HG03354 (cell line): ENCODE measurements at regions not wholly inside any gene's neighbourhood (a gene's known extent, or its start where the extent isn't known, plus 50 kb on each side); places are given as distances from the start of the nearest gene placed in this dataset.
"Not testable (repeated sequence)": the region's sequence is repeated elsewhere in the genome, so short reads cannot be mapped to it uniquely, and the experiment has no call there.

Experiments
- ATAC-seq: cut with Tn5 transposase; IDR thresholded peaks from one replicate; pipeline ENCODE4 v1.9.1; 2021; ENCODE audit warnings: mild to moderate bottlenecking; ENCODE audit not compliant: unreplicated experiment, poor library complexity, severe bottlenecking

DNA sequence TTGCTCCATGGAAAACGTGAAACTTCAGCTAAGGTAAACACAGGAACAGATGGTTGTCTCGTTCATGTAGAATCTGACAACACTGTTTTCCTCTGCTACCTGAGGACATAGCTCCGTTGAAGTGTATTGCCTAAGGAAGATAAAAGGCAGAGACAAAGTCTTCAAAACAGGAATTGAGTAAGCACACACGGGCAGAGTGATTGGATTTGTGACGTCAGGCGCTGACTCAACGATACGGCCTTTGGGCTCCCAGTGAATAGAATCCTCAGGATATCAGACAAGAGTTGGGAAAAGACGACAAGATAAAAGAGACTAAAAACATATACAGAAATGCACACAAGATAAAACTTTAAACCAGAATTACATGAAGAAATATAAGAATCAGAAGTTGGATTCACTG, 787.1 kb upstream of the CTNND2 start:
- no peak for ATAC-seq

DNA sequence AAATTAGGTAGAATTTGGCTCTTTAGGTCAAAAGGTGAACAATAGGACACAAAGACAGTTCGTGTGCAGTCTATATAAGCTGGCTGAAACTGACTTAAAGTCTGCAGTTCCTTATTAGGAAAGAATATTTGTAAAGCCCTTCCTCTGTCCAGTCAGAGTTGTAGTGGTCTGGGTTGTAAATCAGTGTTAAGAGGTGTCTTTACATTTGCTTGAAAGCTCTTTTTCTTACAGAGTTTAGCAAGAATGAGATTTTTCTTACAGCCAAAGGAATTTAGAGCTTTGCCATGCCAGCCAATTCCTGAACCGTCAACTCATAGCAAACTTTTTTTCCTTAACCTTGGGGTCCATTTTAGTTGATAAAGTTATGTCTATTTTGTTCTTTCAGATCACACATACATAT, 786.1 kb upstream of the CTNND2 start:
- no peak for ATAC-seq

DNA sequence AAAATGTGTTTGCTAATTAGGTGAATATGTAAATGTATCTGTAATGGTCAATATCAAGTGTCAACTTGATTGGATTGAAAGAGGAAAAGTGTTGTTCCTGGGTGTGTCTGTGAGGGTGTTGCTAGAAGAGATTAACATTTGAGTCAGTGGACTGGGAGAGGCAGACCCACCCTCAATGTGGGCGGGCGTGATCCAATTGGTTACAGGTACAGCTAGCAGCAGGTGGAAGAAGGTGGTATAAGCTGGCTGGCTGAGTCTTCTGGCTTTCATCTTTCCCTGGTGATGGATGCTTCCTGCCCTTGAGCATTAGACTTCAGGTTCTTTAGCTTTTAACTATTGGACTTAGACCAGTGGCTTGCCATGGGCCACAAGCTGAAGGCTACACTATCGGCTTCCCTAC, 779.0 kb upstream of the CTNND2 start:
- ATAC-seq, result no peak

DNA sequence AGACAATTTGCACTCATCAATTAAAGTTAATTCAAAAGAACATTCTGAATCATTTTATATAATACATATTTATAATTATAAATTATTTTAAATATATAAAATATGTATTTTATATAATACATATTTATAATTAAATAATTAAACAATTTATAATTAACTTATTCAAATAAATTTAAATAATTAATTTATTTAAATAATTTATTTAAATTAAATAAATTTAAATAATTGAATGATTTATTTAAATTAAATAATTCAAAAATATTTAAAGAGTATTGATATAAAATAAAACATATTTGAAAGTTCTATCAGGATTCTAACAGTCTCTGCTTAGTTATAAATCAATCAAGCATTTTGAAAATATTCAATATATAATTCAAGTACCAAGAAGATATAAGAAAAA, 775.5 kb upstream of the CTNND2 start:
- ATAC-seq, result no peak

- ATAC-seq, result no peak
Observed at GRCh38 chr5:12675959-12676358, 771.7 kb upstream of the CTNND2 start.

- no peak for ATAC-seq
Observed at GRCh38 chr5:12672141-12672540, 767.9 kb upstream of the CTNND2 start.

DNA sequence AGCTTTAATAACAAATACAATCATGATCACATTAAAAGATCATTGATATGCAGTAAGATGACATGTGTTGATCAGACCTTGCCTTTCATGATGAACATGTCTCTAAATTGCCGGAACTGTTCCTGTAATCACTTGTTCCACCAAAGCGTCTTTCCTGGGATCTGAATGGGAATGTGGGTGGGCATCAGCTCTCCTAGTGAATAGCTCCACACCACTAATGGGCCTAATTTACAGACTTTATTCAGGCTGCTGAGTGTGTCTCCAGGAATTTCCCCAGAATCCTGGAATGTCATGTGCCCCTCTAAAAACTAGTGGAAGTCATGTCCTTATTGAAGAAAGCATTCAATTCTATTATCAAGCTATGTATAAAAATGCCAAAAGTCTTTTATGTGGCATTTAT, 765.1 kb upstream of the CTNND2 start:
- ATAC-seq, result no peak

DNA sequence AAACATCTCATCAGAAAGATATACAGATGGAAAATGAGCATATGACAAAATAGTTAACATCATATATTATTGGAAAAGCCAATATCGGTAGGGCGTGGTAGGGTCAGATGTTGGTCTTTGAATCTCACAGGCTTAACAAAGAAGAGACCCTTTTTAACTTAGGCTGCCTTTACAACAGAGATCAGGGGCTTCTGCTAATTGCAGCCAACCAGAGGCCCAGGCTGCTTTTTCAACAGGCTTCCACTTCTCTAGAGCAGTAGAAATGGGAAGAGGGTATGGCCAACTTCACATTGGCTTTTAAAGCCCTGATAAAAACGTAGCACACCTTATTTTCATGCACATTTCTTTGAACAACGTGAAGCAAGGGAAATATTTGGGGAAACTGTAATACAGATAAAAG, 764.3 kb upstream of the CTNND2 start:
- ATAC-seq, result no peak

DNA sequence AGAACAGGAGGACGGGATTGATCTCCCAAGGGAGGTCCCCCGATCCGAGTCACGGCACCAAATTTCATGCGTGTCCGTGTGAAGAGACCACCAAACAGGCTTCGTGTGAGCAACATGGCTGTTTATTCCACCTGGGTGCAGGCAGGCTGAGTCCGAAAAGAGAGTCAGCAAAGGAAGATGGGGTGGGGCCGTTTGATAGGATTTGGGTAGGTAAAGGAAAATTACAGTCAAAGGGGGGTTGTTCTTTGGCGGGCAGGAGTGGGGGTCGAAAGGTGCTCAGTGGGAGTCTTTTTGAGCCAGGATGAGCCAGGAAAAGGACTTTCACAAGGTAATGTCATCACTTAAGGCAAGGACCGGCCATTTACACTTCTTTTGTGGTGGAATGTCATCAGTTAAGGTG, 763.6 kb upstream of the CTNND2 start:
- not testable (repeated sequence) for ATAC-seq

DNA sequence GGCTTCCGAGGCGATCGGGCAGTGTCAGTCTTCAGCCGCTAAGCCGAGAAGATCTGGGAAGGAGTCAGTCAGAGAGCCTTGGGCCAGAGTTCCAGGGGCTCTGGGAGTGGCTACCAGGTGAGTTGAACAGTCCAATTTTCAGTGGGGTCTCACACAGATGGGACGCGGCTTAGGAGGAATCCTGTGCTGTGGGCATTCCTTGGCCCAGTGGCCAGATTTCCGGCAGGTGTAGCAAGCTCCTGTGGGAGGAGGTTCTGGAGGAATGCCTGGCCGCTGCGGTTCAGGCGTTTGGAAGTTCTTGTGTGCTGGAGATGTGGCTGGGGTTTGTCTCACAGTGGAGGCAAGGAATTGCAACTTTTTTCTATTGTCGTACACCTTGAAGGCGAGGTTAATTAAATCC, 761.5 kb upstream of the CTNND2 start:
- ATAC-seq, result not testable (repeated sequence)

- ATAC-seq, result no peak
Observed at GRCh38 chr5:12662545-12663314, 758.5 kb upstream of the CTNND2 start.

DNA sequence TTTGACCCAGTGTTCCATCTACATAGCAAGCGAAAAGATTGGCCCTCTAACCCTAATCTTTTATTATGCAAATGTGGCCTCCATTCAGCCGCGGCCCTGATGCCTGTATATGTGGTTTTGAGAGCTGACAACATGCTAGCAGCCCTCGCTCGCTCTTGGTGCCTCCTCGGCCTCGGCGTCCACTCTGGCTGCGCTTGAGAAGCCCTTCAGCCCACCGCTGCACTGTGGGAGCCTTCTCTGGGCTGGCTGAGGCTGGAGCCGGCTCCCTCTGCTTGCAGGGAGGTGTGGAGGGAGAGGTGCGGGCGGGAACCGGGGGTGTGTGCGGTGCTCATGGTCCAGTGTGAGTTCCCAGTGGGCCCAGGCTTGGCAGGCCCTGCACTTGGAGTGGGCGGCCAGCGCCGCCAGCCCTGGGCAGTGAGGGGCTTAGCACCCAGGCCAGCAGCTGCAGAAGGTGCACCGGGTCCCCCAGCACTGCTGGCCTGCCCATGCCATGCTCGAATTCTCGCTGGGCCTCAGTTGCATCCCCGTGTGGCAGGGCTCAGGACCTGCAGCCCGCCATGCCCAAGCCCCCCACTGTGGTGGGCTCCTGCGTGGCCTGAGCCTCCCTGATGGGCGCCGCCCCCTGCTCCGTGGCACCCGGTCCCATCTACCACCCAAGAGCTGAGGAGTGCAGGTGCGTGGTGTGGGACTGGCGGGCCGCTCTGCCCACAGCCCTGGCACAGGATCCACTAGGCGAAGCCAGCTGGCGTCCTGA, 757.5 kb upstream of the CTNND2 start:
- no peak for ATAC-seq

DNA sequence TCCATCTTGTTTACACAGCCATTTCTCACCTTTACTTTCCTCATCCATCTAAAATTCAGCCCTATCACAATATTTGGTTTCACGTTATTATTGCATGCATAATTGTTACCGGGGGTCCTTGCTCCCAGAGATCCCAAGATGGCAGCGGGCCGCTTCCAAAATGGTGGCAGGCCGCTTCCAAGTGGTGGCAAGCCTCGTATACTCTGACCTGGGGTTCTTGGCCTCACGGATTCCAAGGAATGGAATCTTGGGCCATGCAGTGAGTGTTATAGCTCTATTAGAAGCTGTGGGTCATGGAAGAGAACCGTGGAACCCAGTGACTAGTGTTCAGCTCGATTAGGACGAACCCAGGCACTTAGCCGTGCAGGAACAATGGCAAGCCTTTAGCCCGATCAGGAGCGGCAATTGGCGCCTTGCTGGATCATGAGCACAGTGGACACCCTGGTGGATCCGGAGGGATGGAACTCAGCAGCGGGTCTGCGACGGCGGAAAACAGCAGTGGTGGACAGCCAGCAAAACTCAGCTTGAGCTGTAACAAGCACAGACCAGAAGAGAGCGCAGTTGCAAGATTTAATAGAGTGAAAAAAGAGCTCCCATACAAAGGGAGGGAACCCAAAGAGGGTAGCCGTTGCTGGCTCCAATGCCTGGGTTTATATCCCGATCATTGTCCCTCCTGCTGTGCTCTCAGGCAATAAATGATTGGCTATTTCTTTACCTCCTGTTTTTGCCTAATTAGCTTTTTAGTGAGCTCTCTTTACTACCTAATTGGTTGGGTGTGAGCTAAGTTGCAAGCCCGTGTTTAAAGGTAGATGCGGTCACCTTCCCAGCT, 756.2 kb upstream of the CTNND2 start:
- not testable (repeated sequence) for ATAC-seq

- ATAC-seq, result no peak
Observed at GRCh38 chr5:12659686-12660085, 755.4 kb upstream of the CTNND2 start.

DNA sequence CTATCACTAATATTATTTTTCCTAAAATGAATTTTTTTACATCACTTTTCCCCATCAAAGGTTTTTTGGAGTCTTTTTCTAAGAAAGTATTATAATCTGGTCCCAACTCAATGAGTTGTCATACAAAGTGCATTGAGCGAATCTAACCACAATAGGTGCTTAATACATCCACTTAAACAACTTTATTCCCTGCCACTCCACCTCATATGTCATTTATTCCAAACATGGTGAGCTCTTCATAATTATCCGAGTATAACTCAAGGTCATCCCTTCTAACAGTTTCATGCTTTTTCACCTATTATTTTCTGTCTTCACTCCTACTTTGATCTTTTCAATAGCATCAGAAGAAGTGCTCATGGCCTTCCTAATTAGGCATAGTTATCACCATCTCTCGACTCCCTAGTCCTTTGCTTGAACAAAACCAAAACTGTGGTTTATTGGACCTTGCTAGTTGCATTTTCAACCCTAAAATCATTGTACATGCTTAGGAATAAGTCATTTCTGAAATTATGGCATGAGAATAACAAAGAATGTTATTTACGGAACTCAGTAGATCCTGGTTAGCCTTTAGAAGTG, 754.7 kb upstream of the CTNND2 start:
- ATAC-seq, result no peak

GRCh38 chr5:12657914-12658474, 753.7 kb upstream of the CTNND2 start:
- not testable (repeated sequence) for ATAC-seq

DNA sequence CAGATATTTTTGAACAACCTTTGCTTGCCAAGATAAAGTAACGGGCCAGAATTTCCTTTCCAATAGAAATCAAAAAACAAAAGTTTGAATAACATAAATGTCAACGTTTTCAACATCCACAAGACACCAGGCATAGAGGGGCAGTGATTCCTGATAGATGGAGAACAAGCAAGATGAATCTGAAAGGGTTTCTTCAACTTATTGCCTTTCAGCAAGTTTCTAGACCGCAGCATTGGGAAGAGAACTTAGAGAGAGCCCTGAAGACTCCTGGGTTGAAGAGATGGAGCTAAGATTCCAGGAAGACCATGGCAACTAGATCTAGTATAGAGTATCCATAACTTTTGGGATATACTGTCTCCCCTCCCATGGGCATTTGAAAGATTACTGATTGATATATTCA, 751.4 kb upstream of the CTNND2 start:
- no peak for ATAC-seq

DNA sequence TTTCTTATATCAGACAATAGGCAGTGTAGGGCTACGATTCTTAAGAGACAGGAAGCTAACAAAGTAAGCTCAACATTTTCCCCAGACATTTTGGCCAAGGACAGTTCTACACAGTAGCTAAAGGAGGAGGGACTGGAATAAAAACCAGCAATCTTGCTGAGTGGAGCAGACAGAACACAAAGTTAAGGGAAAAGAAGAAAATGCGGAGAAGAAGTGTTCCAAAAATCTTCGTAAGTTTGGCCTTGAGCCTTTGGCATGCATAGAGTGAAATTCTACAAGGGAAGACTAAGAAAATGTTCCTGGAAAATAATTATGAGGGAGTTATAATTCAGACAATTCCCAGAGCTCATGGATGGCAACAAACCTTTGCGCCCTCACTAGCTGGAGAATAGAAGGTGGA, 748.0 kb upstream of the CTNND2 start:
- ATAC-seq, result no peak

DNA sequence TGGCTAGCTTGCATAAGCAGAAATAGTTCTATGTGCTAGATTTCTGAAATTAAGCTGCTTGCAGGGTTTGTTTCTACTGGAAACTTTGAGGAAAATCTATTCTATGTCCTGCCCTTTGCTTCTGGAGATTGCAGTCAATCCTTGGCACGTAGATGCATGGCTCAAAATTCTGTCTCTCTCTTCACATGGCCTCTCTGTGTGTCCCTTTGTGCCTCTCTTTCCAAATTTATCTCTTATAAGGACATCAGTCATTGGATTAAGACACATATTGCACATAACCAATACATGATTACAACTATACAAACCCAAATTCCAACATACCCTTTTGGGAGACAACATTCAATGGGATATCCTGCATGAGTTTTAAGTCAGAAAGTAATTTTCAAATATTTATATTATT, 744.3 kb upstream of the CTNND2 start:
- no peak for ATAC-seq

DNA sequence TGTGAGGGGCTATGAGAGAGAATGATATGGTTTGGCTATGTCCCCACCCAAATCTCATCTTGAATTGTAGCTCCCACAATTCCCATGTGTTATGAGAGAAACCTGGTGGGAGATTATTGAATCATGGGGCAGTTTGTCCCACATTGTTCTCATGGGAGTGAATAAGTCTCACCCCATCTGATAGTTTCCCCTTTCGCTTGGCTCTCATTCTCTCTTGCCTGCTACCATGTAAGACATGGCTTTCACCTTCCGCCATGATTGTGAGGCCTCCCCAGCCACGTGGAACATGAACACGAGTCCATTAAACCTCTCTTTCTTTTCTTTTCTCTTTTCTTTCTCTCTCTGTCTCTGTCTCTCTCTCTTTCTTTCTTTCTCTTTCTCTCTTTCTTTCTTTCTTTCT, 743.4 kb upstream of the CTNND2 start:
- no peak for ATAC-seq
